Ovary (tissue), 3 donors: ENCODE measurements at regions not wholly inside any gene's neighbourhood (a gene's known extent, or its start where the extent isn't known, plus 50 kb on each side); places are given as distances from the start of the nearest gene placed in this dataset.

Experiments
- CTCF ChIP-seq, 3 donors: fragments of 450-650 bp in 2 of 3; fragments of 200-600 bp in 1 of 3; IDR thresholded peaks; one replicate each; pipeline versions ENCODE4 v1.5.1 to v1.8.0; 2016 to 2022; ENCODE audit warnings: antibody characterized with exemption in 3 of 3, mild to moderate bottlenecking in 1 of 3
- POLR2A ChIP-seq: fragments of 450-650 bp; IDR thresholded peaks from one replicate; pipeline ENCODE4 v1.6.1; 2017; ENCODE audit warnings: antibody characterized with exemption, mild to moderate bottlenecking, moderate library complexity
- donor health status: DM: no; HTN: no; CAD: no.

GRCh38 chr6:27837625-27838057, 74.6 kb downstream of the OR2B2 start:
- TF ChIP-seq CTCF (IDR thresholded peaks at IDR 0.05) (no peak), POLR2A (no peak)
